T47D (cell line): ENCODE measurements at regions not wholly inside any gene's neighbourhood (a gene's known extent, or its start where the extent isn't known, plus 50 kb on each side); places are given as distances from the start of the nearest gene placed in this dataset.

Source experiments
- DNase-seq, 2 experiments: peaks; one replicate each; pipeline versions ENCODE4 v3.0.0 to v3.0.0-alpha.2; 2011 to 2012; ENCODE audit warnings: low read depth in 1 of 2, low spot score in 1 of 2
- JUND ChIP-seq: IDR thresholded peaks from 2 replicates; pipeline ENCODE4 v1.6.1; 2012; ENCODE audit warnings: low read depth
- in situ Hi-C: cut with HindIII; loops from 2 replicates; pipeline ENCODE4 v1.10.0; 2016; ENCODE audit warnings: low sequenced_read_pairs, low pct_unique_long_range_greater_than_20kb

DNA sequence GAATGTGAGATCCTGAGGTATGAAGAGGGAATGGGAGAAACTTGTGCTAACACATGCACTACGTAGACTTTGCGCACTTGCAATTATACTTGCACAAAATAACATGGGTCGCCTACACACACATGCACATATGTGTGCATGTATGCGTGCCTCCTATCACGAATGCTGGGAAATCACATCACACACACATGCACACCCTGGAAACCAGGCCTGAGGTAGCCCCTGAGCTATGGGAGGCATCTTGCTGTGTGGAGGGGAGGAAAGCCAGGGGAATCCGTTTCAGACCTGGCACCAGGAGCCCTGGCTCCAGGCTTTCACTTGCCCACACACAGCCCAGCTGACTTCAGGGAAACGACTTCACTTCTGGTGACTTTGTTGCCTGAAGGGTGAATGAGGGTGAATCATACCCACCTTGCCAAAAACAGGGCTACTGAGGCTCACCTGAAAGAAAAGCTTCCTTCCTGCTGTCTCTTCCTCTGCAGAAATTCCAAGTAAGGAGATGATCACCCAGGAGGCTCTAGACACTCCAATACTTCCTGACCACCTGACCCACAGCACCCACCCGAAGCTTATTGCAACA, 136.0 kb upstream of the NGF start:
- TF ChIP-seq JUND, result no peak
- DNase-seq, result no peak
- in situ Hi-C loops, result no loop called here

- in situ Hi-C loops, result no loop called here
- peak; percentile 30 to 49 for DNase-seq
- no peak for TF ChIP-seq JUND
Observed at GRCh38 chr1:115469703-115470476, 131.8 kb upstream of the NGF start.

- in situ Hi-C loops, result no loop called here
- no peak for TF ChIP-seq JUND
- no peak for DNase-seq
Observed at GRCh38 chr1:115467790-115468189, 129.7 kb upstream of the NGF start.

GRCh38 chr1:115467196-115467595, 129.1 kb upstream of the NGF start:
- in situ Hi-C loops, result no loop called here
- no peak for DNase-seq
- TF ChIP-seq JUND, result no peak

- no peak for DNase-seq
- TF ChIP-seq JUND, result no peak
- in situ Hi-C loops, result no loop called here
Observed at GRCh38 chr1:115466433-115466832, 128.4 kb upstream of the NGF start.

DNA sequence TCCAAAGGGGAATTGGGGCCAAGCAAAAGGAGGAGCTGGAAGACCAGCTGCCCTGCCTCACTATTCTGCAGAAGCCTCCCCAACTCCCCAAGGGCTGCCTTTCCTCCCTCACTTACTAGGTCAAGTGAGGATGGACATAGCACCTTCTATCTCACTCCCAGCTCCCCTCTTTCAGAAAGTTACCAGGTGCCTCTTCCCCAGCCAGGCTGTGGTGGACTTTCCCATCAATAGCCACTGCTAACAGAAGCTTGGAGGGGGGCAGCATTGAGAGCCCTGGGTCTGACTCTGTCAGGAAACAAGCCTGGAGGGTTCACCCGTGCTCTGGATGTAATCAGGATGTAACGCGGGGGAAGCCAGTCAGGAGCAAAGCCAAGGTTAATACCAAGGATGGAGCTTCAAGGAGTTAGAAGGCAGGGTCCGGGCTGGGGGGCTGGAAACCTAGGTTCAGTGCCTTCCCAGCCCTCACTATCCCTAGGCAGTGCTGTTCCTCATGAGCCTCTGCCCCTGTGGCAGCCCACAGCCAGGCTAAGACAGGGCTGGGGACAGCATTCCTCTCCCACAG, 127.8 kb upstream of the NGF start:
- in situ Hi-C loops, result no loop called here
- DNase-seq, result no peak
- TF ChIP-seq JUND, result no peak

GRCh38 chr1:115463347-115463746, 125.3 kb upstream of the NGF start:
- in situ Hi-C loops, result no loop called here
- DNase-seq, result peak in 1 of 2 experiments; percentile 50
- TF ChIP-seq JUND, result no peak

DNA sequence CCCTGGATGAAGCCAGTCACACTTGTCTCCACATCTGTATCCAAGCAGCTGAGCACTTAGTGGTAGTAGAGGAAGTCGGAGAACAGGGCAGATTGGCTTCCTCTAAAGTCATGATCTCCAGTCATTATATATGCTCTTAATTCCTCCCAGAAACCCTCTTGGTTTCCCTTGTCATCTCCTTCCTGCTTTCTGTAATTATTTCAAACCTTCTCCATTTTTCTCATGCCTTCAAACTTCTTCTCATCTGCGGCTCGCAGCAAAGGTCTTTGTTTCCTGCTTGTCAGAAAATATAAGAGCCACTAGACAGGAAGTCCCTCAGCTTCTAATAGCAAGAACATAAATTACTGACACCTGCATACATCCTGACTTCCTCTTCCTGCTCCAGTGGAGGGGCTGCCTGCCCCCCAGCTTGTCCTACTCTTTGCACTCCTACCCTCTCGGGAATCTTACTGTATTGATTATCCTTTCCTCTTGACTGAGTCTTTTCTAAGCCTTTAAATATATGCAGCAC, 124.6 kb upstream of the NGF start:
- no peak for TF ChIP-seq JUND
- no peak for DNase-seq
- in situ Hi-C loops, result no loop called here

- in situ Hi-C loops, result no loop called here
- TF ChIP-seq JUND, result no peak
- DNase-seq, result peak in 1 of 2 experiments; percentile 18
Observed at GRCh38 chr1:115461526-115461925, 123.5 kb upstream of the NGF start.

GRCh38 chr1:115459161-115459560, 121.1 kb upstream of the NGF start:
- in situ Hi-C loops, result no loop called here
- DNase-seq, result no peak
- TF ChIP-seq JUND, result no peak

- in situ Hi-C loops, result no loop called here
- TF ChIP-seq JUND, result no peak
- DNase-seq, result no peak
Observed at GRCh38 chr1:115458426-115459114, 120.5 kb upstream of the NGF start.

DNA sequence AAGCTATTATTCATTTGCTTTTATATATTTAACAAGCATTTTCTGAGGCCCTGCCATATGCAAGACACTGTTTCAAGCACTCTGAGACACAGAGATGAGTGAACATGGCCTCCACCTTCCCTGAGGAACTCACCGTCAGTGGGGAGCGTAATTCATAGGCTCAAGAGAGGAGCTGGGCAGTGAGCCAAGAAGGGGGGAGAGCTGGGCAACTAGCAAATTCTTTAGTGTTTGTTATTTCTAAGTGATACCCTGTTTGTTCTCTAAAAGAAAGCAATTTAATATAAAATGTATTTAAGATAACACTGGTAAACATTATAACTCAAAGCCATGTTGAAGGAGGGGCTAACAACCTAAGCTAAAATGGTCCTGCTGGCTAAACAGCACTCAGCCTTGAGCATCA, 119.2 kb upstream of the NGF start:
- no peak for DNase-seq
- in situ Hi-C loops, result no loop called here
- TF ChIP-seq JUND, result no peak

DNA sequence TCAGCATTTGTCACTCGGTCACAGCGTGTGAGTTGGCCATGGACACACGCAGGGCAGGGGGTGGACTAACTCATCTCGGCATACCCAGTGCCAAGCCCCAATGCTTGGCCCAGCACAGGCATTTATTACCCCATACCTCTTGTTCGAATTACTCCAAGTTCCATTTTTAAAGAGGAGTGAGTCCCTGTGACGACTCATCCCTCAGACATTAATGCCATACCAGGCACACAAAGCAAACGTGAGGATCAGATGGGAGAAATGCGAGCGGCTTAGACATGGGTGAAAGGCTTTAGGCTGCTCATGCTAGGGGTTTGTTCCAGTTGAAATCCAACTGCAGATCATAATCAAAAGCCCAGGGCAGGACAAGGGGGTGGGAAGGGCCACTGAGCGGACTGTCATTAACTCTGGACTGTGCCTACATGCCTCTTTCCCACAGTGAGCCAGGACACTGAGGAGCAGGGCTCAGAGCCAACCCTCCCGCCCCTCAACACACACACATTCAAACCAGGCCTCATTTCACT, 118.5 kb upstream of the NGF start:
- no peak for DNase-seq
- in situ Hi-C loops, result no loop called here
- no peak for TF ChIP-seq JUND
